ENCODE measurements at regions not wholly inside any gene's neighbourhood (a gene's known extent, or its start where the extent isn't known, plus 50 kb on each side); places are given as distances from the start of the nearest gene placed in this dataset.
"Not testable (repeated sequence)": the region's sequence is repeated elsewhere in the genome, so short reads cannot be mapped to it uniquely, and the experiment has no call there.

DNA sequence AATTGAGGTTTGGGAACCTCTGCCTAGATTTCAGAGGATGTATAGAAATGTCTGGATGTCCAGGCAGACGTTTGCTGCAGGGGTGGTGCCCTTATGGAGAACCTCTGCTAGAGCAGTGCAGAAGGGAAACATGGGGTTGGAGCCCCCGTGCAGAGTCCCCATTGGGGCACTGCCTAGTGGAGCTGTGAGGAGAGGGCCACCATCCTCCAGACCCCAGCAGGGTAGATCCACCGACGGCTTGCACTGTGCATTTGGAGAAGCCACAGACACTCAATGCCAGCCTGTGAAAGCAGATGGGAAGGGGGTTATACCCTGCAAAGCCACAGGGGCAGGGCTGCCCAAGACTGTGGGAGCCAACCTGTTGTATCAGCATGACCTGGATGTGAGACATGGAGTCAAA, 354.6 kb downstream of the ZNF326 start:
- no peak for DNase-seq (ENCODE audit: low read depth)

GRCh38 chr1:90348934-90349333, 354.0 kb downstream of the ZNF326 start:
- DNase-seq (ENCODE audit: low read depth) = no peak

GRCh38 chr1:90348459-90348858, 353.5 kb downstream of the ZNF326 start:
- not testable (repeated sequence) for DNase-seq (ENCODE audit: low read depth)

DNA sequence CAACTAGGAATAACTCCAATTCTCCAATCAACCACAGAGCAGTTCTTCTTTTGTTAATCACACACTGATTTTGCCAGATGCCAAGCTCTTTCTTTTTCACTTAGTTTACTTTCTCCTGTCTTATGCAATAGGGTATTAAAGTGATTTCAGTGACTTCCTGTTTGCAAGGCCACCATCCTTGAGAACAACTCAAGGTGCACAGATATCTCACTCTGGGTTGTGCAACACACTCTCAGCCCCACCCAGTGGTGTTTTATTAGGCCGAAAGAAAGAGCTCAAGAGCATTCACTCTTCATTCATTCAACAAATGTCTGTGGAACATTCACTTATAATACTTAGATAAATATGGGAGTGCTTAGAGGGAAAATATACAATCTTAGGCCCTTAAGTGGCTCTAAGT, 352.5 kb downstream of the ZNF326 start:
- no peak for DNase-seq (ENCODE audit: low read depth)

GRCh38 chr1:90346757-90347156, 351.8 kb downstream of the ZNF326 start:
- DNase-seq (ENCODE audit: low read depth) = no peak

DNA sequence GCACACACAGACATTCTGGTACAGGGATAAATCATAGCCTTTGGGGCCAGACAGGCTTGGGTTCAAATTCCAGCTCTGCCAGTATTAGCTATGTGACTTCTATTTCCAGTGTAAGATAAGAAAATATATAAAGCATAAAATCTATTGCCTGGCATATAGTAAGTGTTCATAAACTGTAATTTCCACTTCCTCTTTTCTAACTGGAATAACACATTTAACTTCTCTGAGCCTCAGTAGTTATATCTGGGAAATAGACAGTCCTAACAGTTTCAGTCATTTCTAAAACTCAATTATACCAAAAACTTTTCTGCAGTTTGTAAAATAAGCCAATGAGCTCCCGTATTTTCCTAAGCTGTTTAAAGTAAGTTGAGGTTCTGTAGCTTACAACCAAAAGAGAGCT, 351.4 kb downstream of the ZNF326 start:
- no peak for DNase-seq (ENCODE audit: low read depth)

GRCh38 chr1:90344963-90345730, 350.2 kb downstream of the ZNF326 start:
- no peak for DNase-seq (ENCODE audit: low read depth)

DNA sequence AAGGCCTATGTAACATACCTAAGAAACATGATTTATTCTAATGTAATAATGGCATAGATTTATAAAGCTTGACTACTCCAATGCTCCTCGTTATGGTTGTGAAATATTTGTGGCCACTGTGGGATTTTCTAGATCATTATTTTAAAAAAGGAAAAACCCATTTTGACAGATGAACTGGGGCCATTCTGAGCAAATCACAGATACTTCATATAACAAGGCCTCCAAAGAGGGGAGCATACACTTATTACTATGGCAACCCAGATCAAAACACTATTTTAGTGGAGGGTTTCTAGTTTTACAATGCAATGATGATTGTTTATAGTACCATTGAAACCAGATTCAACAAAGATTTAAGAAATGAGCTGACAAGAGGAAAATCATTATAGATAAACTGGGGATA, 346.6 kb downstream of the ZNF326 start:
- no peak for DNase-seq (ENCODE audit: low read depth)

DNA sequence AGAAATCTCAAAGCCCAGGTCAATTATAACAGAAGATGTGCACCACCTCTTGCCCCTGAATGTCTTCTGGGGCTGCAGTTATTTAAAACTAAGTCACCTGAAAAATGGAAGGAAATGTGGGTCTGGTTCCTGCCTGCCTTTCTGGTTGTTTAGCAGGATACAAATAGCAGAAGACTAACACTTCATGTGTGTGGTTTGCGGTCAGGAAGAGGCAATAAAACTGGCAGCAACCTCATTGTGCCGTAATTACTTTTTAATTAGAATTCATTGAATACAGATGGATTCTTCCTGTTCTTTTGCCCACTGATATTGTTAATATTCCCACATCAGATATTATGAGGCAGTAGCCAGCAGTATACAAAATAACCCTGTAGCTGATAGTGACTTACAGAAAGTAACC, 345.7 kb downstream of the ZNF326 start:
- peak; percentile 22 for DNase-seq (ENCODE audit: low read depth)

DNA sequence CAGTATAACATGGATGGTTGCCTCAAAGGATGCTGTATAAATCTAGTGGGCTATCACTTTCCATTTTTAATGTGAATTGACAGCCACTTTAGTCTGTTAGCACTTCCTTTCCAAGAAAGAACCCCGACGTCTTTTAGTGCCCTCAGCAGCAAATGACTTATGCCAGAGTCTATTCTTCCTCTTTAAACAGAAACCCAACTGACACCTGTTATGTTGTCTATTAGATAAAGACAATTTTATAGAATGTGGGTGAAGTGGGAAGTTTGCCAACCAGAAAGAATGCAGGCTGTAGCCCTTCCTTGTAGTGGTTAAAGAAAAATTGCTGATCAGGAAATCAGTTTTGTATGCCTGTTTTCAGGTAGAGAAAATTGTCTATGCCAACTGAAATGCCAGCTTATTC, 344.9 kb downstream of the ZNF326 start:
- DNase-seq (ENCODE audit: low read depth) = no peak

DNA sequence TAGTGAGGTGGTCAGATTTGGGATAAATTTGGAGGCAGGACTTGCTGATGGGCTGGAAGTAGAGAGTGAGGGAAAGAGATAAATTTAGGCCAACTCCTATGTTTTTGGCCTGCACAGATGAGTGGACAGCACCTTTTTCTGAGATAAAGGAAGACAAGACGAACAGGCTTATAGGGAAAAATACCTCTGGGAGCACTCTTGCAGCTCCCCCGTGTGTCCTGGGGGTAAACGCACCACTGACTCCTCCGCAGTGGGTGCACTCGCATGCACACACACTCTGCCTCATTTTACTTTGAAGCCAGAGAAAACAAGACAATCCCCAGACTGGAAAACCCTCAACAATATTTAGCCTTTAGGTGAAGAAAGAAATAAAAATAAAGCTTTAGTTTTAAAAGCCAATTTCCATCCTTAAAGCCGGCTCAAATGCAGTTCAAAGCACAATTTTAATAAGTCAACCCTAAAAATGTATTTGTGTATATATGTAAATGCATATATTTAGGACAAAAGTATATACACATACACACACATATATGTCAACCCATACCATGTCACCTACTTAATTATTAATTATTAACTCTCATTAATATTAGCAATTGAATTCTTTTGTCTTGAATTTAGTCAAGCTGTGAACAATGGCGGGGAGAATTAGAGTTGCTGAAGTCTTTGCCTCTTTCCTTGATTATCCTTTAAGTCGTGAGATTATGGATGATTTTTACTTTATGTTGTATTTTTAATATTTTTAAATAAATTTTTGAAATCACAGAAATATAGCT, 341.8 kb downstream of the ZNF326 start:
- DNase-seq (ENCODE audit: low read depth) = no peak

- DNase-seq (ENCODE audit: low read depth) = no peak
These were observed 340.6 kb downstream of the ZNF326 start for GRCh38 chr1:90335558-90335957.

GRCh38 chr1:90334137-90334536, 339.2 kb downstream of the ZNF326 start:
- DNase-seq (ENCODE audit: low read depth) = no peak

- DNase-seq (ENCODE audit: low read depth) = no peak
These were observed 330.3 kb downstream of the ZNF326 start for GRCh38 chr1:90325168-90325567.

DNA sequence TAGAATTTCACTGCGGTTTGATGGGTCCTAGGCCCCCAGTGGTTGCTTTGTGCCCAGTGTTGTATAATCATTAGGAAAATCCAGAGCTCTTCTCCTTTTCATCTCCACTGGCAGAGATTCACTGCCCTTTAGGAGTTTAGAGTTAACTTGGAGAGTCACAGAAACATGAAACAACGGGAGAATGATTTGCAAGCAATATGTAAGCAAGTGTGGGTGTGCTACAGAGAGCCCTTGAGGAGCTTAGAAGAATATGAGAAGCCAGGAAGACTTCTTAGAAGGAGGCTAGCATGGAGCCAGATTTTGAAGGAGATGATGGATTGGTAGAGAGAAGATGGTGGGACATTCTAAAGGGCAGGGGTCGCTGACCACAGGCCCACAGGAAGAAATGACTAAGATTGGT, 327.3 kb downstream of the ZNF326 start:
- no peak for DNase-seq (ENCODE audit: low read depth)

GRCh38 chr1:90319918-90320317, 325.0 kb downstream of the ZNF326 start:
- DNase-seq (ENCODE audit: low read depth) = no peak

- no peak for DNase-seq (ENCODE audit: low read depth)
These were observed 323.5 kb downstream of the ZNF326 start for GRCh38 chr1:90318431-90318830.

DNA sequence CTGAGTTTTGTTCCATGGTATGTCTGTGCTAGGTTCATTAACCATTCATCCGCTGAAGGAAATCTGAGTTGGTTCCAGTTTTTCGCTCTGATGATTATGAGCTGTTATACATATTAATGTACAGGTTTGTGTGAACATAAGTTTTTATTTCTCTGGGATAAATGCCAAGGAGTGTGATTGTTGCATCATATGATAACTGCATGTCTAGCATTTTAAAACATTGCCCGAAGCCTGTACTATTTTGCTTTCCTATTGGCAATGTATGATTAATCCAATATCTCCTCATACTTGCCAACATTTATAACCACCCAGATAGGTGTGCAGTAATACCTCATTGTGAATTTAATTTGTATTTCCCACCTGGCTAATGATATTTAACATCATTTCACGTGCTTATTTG, 322.7 kb downstream of the ZNF326 start:
- no peak for DNase-seq (ENCODE audit: low read depth)

DNA sequence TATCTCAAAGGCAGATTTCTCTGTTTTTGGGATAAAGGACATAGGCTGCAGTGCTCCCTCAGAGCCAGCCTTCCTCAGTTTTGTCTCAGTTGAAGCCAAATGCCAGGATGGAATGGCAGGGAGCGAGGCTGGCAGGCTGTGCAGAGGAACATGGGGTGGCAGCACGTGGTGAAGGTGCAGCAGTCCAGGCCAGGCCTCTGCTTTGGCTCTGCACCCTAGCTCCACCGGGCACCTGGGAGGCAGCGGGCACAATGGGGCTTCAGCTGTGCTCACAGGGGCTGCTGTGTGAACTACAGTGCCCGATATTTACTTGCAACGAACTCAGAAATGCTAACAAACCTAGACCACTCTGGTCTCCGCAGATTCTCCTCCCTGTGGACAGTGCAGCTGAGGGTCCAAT, 319.6 kb downstream of the ZNF326 start:
- no peak for DNase-seq (ENCODE audit: low read depth)

- DNase-seq (ENCODE audit: low read depth) = no peak
These were observed 318.9 kb downstream of the ZNF326 start for GRCh38 chr1:90313778-90314177.

- no peak for DNase-seq (ENCODE audit: low read depth)
These were observed 314.9 kb downstream of the ZNF326 start for GRCh38 chr1:90309806-90310205.

DNA sequence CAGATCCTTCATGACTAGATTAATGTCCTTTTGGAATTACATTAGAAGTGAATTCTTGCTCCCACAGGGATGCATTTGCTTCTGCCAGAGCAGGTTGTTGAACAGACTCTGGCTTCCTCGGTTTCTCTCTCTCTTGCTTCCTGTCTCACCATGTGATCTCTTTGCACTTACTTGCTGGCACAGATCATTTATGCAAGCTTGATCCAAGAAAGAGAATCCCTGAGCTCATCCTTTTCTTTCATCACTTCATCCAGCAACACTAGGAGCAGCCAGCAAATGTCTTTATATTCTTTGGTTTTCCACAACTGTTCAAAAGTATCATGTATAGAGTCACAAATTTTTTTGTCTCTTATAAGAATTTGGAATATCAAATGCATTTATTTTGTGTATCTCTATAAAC, 313.5 kb downstream of the ZNF326 start:
- DNase-seq (ENCODE audit: low read depth) = no peak

DNA sequence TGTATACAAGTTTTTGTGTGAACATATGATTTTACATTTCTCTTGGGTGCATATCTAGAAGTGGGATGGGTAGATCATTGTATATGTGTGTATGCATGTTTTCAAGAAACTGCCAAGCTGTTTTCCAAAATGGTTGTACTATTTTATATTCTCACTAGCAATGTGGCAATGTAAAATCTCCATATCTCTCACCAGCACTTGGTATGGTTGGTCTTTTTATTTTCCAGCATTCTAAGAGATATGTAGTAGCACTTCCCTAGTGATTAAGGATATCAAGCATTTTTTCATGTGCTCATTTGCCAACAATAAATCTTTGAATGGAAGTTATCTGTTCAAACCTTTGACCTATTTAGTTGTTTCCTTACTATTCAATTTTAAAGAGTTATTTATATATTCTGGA, 310.7 kb downstream of the ZNF326 start:
- no peak for DNase-seq (ENCODE audit: low read depth)
